ENCODE measurements at regions not wholly inside any gene's neighbourhood (a gene's known extent, or its start where the extent isn't known, plus 50 kb on each side); places are given as distances from the start of the nearest gene placed in this dataset.

DNA sequence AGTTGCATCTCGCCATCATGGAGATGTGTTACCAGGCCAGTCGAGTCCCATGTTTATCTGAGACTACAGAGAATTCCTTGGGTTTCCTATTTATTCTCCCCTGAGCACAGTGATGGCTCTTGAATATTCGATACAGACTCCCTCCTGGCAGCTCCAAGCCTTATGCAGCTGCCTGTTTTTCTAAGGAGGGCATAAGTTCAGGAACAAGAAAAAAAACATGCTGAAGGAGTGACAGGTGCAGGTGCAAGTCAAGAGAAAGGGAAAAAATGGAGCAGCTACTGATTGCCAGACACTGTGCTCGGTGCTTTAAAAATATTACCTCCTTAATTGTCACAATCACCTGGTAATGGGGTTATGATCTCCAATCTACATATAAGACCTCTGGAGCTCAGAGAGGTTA is 177.2 kb upstream of the DPP10 start:
- Histone ChIP-seq H3K4me3 (ENCODE audit: low read depth, low read length) (no peak overlapping the region), H4K91ac (ENCODE audit: low read depth, low read length) (no peak overlapping the region), H3K18ac (ENCODE audit: low read length) (no peak overlapping the region), H2AFZ (ENCODE audit: insufficient read depth, low read length, poor library complexity) (no peak overlapping the region), H2BK120ac (ENCODE audit: insufficient read depth, low read length, poor library complexity) (no peak overlapping the region), H3K79me2 (ENCODE audit: control insufficient read depth, insufficient read depth, low read length, poor library complexity) (no peaks in the 10 kb centered on the region), H2AK5ac (ENCODE audit: low read length) (no peak overlapping the region), H3K9ac (ENCODE audit: low read length) (no peak overlapping the region), H3K4ac (ENCODE audit: low read depth, low read length) (no peak overlapping the region), H2BK5ac (ENCODE audit: low read depth, low read length, poor library complexity) (no peak overlapping the region), H3K27ac (ENCODE audit: low read depth, low read length) (no peak overlapping the region), H3K23ac (ENCODE audit: low read length) (no peak overlapping the region), H4K12ac (ENCODE audit: low read depth, low read length) (no peak overlapping the region), H3K14ac (ENCODE audit: low read length) (no peak overlapping the region), H3K9me3 (ENCODE audit: insufficient read depth, low read depth, low read length) (no peaks in the 10 kb centered on the region), H3K27me3 (ENCODE audit: insufficient read depth, low read length) (no peaks in the 10 kb centered on the region), H3K36me3 (ENCODE audit: control insufficient read depth in 1 of 2, insufficient read depth in 2 of 2, low read length in 2 of 2) (no peaks in the 10 kb centered on the region), H3K79me1 (ENCODE audit: low read length) (no peaks in the 10 kb centered on the region), H3K4me1 (ENCODE audit: control insufficient read depth in 1 of 2, insufficient read depth in 2 of 2, low read length in 2 of 2) (no peaks in the 10 kb centered on the region), H3K4me2 (ENCODE audit: low read length) (no peak overlapping the region), H4K8ac (ENCODE audit: low read depth, low read length) (no peak overlapping the region), H2BK12ac (ENCODE audit: low read length) (no peak overlapping the region)
- no peak for DNase-seq
- WGBS (ENCODE audit: extremely low coverage, insufficient coverage, insufficient read length) = no CpG with 5 or more reads among the region's 4 CpGs

- Histone ChIP-seq H2AFZ (ENCODE audit: insufficient read depth, low read length, poor library complexity) (no peak overlapping the region), H3K27ac (ENCODE audit: low read depth, low read length) (no peak overlapping the region), H3K4me3 (ENCODE audit: low read depth, low read length) (no peak overlapping the region), H3K9ac (ENCODE audit: low read length) (no peak overlapping the region), H4K91ac (ENCODE audit: low read depth, low read length) (no peak overlapping the region), H4K8ac (ENCODE audit: low read depth, low read length) (no peak overlapping the region), H3K4me1 (ENCODE audit: control insufficient read depth in 1 of 2, insufficient read depth in 2 of 2, low read length in 2 of 2) (no peaks in the 10 kb centered on the region), H3K36me3 (ENCODE audit: control insufficient read depth in 1 of 2, insufficient read depth in 2 of 2, low read length in 2 of 2) (no peaks in the 10 kb centered on the region), H3K9me3 (ENCODE audit: insufficient read depth, low read depth, low read length) (no peaks in the 10 kb centered on the region), H3K23ac (ENCODE audit: low read length) (no peak overlapping the region), H3K4ac (ENCODE audit: low read depth, low read length) (no peak overlapping the region), H2AK5ac (ENCODE audit: low read length) (no peak overlapping the region), H3K79me1 (ENCODE audit: low read length) (no peaks in the 10 kb centered on the region), H4K12ac (ENCODE audit: low read depth, low read length) (no peak overlapping the region), H3K18ac (ENCODE audit: low read length) (no peak overlapping the region), H3K4me2 (ENCODE audit: low read length) (no peak overlapping the region), H2BK12ac (ENCODE audit: low read length) (no peak overlapping the region), H2BK5ac (ENCODE audit: low read depth, low read length, poor library complexity) (no peak overlapping the region), H3K27me3 (ENCODE audit: insufficient read depth, low read length) (no peaks in the 10 kb centered on the region), H3K79me2 (ENCODE audit: control insufficient read depth, insufficient read depth, low read length, poor library complexity) (no peaks in the 10 kb centered on the region), H2BK120ac (ENCODE audit: insufficient read depth, low read length, poor library complexity) (no peak overlapping the region), H3K14ac (ENCODE audit: low read length) (no peak overlapping the region)
- DNase-seq = no peak
Observed at GRCh38 chr2:114274957-114275356, 167.5 kb upstream of the DPP10 start.

DNA sequence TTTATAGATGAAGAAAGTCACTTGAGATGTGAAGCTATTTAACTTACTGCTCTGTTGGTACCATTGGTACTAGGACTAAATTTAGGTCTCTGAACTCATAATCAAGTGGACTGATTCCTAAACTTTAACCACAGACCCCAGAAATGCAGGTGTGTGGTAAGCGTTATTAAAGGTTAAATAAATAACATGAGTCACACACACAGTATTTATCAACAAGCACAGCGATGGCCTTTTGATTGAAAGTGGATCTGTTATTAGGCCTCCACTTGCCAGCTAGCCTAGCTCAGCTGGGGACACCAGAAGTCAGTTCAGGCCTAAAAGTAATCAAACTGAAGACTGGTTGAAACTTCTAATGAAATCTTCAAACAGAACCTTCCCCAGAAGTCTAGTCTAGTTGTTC is 161.3 kb upstream of the DPP10 start:
- no peak overlapping the region for H3K4ac ChIP-seq (ENCODE audit: low read depth, low read length)
- H3K14ac ChIP-seq (ENCODE audit: low read length) = no peak overlapping the region
- DNase-seq = no peak
- no peak overlapping the region for H3K18ac ChIP-seq (ENCODE audit: low read length)
- no peak overlapping the region for H4K8ac ChIP-seq (ENCODE audit: low read depth, low read length)
- H3K27ac ChIP-seq (ENCODE audit: low read depth, low read length) = no peak overlapping the region
- no peak overlapping the region for H4K91ac ChIP-seq (ENCODE audit: low read depth, low read length)
- H3K79me2 ChIP-seq (ENCODE audit: control insufficient read depth, insufficient read depth, low read length, poor library complexity) = no peaks in the 10 kb centered on the region
- no peak overlapping the region for H2AFZ ChIP-seq (ENCODE audit: insufficient read depth, low read length, poor library complexity)
- no CpG with 5 or more reads among the region's 2 CpGs for WGBS (ENCODE audit: extremely low coverage, insufficient coverage, insufficient read length)
- H3K27me3 ChIP-seq (ENCODE audit: insufficient read depth, low read length) = no peaks in the 10 kb centered on the region
- no peak overlapping the region for H3K4me2 ChIP-seq (ENCODE audit: low read length)
- no peaks in the 10 kb centered on the region for H3K9me3 ChIP-seq (ENCODE audit: insufficient read depth, low read depth, low read length)
- no peaks in the 10 kb centered on the region for H3K36me3 ChIP-seq (ENCODE audit: control insufficient read depth in 1 of 2, insufficient read depth in 2 of 2, low read length in 2 of 2)
- H2BK12ac ChIP-seq (ENCODE audit: low read length) = no peak overlapping the region
- H2BK120ac ChIP-seq (ENCODE audit: insufficient read depth, low read length, poor library complexity) = no peak overlapping the region
- no peak overlapping the region for H3K4me3 ChIP-seq (ENCODE audit: low read depth, low read length)
- no peak overlapping the region for H2BK5ac ChIP-seq (ENCODE audit: low read depth, low read length, poor library complexity)
- no peak overlapping the region for H2AK5ac ChIP-seq (ENCODE audit: low read length)
- H3K79me1 ChIP-seq (ENCODE audit: low read length) = no peaks in the 10 kb centered on the region
- H3K23ac ChIP-seq (ENCODE audit: low read length) = no peak overlapping the region
- H4K12ac ChIP-seq (ENCODE audit: low read depth, low read length) = no peak overlapping the region
- no peaks in the 10 kb centered on the region for H3K4me1 ChIP-seq (ENCODE audit: control insufficient read depth in 1 of 2, insufficient read depth in 2 of 2, low read length in 2 of 2)
- no peak overlapping the region for H3K9ac ChIP-seq (ENCODE audit: low read length)

- no peak overlapping the region for H3K27ac ChIP-seq (ENCODE audit: low read depth, low read length)
- no peak overlapping the region for H3K4ac ChIP-seq (ENCODE audit: low read depth, low read length)
- H4K91ac ChIP-seq (ENCODE audit: low read depth, low read length) = no peak overlapping the region
- H3K4me3 ChIP-seq (ENCODE audit: low read depth, low read length) = no peak overlapping the region
- H3K36me3 ChIP-seq (ENCODE audit: control insufficient read depth in 1 of 2, insufficient read depth in 2 of 2, low read length in 2 of 2) = no peaks in the 10 kb centered on the region
- no peak overlapping the region for H3K14ac ChIP-seq (ENCODE audit: low read length)
- H3K9me3 ChIP-seq (ENCODE audit: insufficient read depth, low read depth, low read length) = no peaks in the 10 kb centered on the region
- H4K12ac ChIP-seq (ENCODE audit: low read depth, low read length) = no peak overlapping the region
- H2AK5ac ChIP-seq (ENCODE audit: low read length) = no peak overlapping the region
- H3K4me1 ChIP-seq (ENCODE audit: control insufficient read depth in 1 of 2, insufficient read depth in 2 of 2, low read length in 2 of 2) = no peaks in the 10 kb centered on the region
- no CpG with 5 or more reads among the region's 5 CpGs for WGBS (ENCODE audit: extremely low coverage, insufficient coverage, insufficient read length)
- no peaks in the 10 kb centered on the region for H3K27me3 ChIP-seq (ENCODE audit: insufficient read depth, low read length)
- no peaks in the 10 kb centered on the region for H3K79me1 ChIP-seq (ENCODE audit: low read length)
- no peak overlapping the region for H2BK5ac ChIP-seq (ENCODE audit: low read depth, low read length, poor library complexity)
- no peak for DNase-seq
- H3K9ac ChIP-seq (ENCODE audit: low read length) = no peak overlapping the region
- no peak overlapping the region for H2BK12ac ChIP-seq (ENCODE audit: low read length)
- no peak overlapping the region for H4K8ac ChIP-seq (ENCODE audit: low read depth, low read length)
- H2BK120ac ChIP-seq (ENCODE audit: insufficient read depth, low read length, poor library complexity) = no peak overlapping the region
- H3K79me2 ChIP-seq (ENCODE audit: control insufficient read depth, insufficient read depth, low read length, poor library complexity) = no peaks in the 10 kb centered on the region
- H3K23ac ChIP-seq (ENCODE audit: low read length) = no peak overlapping the region
- H3K18ac ChIP-seq (ENCODE audit: low read length) = no peak overlapping the region
- no peak overlapping the region for H2AFZ ChIP-seq (ENCODE audit: insufficient read depth, low read length, poor library complexity)
- H3K4me2 ChIP-seq (ENCODE audit: low read length) = no peak overlapping the region
Observed at GRCh38 chr2:114283774-114284173, 158.7 kb upstream of the DPP10 start.

DNA sequence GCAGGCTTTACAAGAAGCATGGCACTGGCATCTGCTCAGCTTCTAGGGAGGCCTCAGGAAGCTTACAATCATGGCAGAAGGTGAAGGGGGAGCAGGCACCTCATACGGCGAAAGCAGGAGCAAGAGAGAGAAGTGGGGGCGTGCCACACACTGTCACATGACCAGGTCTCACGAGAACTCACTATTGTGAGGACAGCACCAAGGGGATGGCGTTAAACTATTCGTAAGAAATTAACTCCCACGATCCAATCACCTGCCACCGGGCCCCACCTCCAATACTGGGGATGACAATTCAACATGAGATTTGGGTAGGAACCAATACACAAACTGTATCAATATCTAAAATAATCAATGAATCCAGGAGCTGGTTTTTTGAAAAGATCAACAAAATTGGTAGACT is 156.0 kb upstream of the DPP10 start:
- Histone ChIP-seq H3K79me2 (ENCODE audit: control insufficient read depth, insufficient read depth, low read length, poor library complexity) (no peaks in the 10 kb centered on the region), H2BK5ac (ENCODE audit: low read depth, low read length, poor library complexity) (no peak overlapping the region), H3K18ac (ENCODE audit: low read length) (no peak overlapping the region), H3K27ac (ENCODE audit: low read depth, low read length) (no peak overlapping the region), H2BK120ac (ENCODE audit: insufficient read depth, low read length, poor library complexity) (no peak overlapping the region), H3K36me3 (ENCODE audit: control insufficient read depth in 1 of 2, insufficient read depth in 2 of 2, low read length in 2 of 2) (no peaks in the 10 kb centered on the region), H2AFZ (ENCODE audit: insufficient read depth, low read length, poor library complexity) (no peak overlapping the region), H3K14ac (ENCODE audit: low read length) (no peak overlapping the region), H2AK5ac (ENCODE audit: low read length) (no peak overlapping the region), H3K79me1 (ENCODE audit: low read length) (no peaks in the 10 kb centered on the region), H4K8ac (ENCODE audit: low read depth, low read length) (no peak overlapping the region), H3K4me1 (ENCODE audit: control insufficient read depth in 1 of 2, insufficient read depth in 2 of 2, low read length in 2 of 2) (no peaks in the 10 kb centered on the region), H2BK12ac (ENCODE audit: low read length) (no peak overlapping the region), H3K23ac (ENCODE audit: low read length) (no peak overlapping the region), H3K4me2 (ENCODE audit: low read length) (no peak overlapping the region), H3K4ac (ENCODE audit: low read depth, low read length) (no peak overlapping the region), H4K12ac (ENCODE audit: low read depth, low read length) (no peak overlapping the region), H3K9me3 (ENCODE audit: insufficient read depth, low read depth, low read length) (no peaks in the 10 kb centered on the region), H3K4me3 (ENCODE audit: low read depth, low read length) (no peak overlapping the region), H3K27me3 (ENCODE audit: insufficient read depth, low read length) (no peaks in the 10 kb centered on the region), H4K91ac (ENCODE audit: low read depth, low read length) (no peak overlapping the region), H3K9ac (ENCODE audit: low read length) (no peak overlapping the region)
- no peak for DNase-seq
- no CpG with 5 or more reads among the region's 8 CpGs for WGBS (ENCODE audit: extremely low coverage, insufficient coverage, insufficient read length)

Data from trophoblast cell (in vitro differentiated cells and primary cell).